ENCODE measurements at regions not wholly inside any gene's neighbourhood (a gene's known extent, or its start where the extent isn't known, plus 50 kb on each side); places are given as distances from the start of the nearest gene placed in this dataset.

DNA sequence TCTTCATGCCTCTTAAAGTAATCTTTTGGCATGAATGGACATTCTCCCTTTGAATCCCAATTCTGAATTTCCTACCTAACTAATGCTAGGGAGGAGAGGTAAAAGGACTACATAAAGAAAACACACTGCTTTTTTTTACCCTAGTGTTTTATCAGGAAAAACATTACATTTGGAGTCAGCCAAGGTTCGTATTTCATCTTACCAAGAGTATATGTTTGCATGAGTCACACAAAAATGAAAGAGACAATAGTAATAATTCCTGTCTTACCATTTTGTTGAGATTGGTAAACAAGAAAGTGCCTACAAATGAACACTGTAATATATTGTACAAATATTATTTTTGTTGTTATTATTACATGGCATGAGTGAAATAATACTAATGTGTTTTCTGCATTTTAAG lies 112.9 kb upstream of the WARS2 start:
- TF ChIP-seq, protein P1, sequence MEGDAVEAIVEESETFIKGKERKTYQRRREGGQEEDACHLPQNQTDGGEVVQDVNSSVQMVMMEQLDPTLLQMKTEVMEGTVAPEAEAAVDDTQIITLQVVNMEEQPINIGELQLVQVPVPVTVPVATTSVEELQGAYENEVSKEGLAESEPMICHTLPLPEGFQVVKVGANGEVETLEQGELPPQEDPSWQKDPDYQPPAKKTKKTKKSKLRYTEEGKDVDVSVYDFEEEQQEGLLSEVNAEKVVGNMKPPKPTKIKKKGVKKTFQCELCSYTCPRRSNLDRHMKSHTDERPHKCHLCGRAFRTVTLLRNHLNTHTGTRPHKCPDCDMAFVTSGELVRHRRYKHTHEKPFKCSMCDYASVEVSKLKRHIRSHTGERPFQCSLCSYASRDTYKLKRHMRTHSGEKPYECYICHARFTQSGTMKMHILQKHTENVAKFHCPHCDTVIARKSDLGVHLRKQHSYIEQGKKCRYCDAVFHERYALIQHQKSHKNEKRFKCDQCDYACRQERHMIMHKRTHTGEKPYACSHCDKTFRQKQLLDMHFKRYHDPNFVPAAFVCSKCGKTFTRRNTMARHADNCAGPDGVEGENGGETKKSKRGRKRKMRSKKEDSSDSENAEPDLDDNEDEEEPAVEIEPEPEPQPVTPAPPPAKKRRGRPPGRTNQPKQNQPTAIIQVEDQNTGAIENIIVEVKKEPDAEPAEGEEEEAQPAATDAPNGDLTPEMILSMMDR (IDR thresholded peaks at IDR 0.05; ENCODE audit: insufficient read depth, low read length), result no peak
- TF ChIP-seq, protein P2, sequence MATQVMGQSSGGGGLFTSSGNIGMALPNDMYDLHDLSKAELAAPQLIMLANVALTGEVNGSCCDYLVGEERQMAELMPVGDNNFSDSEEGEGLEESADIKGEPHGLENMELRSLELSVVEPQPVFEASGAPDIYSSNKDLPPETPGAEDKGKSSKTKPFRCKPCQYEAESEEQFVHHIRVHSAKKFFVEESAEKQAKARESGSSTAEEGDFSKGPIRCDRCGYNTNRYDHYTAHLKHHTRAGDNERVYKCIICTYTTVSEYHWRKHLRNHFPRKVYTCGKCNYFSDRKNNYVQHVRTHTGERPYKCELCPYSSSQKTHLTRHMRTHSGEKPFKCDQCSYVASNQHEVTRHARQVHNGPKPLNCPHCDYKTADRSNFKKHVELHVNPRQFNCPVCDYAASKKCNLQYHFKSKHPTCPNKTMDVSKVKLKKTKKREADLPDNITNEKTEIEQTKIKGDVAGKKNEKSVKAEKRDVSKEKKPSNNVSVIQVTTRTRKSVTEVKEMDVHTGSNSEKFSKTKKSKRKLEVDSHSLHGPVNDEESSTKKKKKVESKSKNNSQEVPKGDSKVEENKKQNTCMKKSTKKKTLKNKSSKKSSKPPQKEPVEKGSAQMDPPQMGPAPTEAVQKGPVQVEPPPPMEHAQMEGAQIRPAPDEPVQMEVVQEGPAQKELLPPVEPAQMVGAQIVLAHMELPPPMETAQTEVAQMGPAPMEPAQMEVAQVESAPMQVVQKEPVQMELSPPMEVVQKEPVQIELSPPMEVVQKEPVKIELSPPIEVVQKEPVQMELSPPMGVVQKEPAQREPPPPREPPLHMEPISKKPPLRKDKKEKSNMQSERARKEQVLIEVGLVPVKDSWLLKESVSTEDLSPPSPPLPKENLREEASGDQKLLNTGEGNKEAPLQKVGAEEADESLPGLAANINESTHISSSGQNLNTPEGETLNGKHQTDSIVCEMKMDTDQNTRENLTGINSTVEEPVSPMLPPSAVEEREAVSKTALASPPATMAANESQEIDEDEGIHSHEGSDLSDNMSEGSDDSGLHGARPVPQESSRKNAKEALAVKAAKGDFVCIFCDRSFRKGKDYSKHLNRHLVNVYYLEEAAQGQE (IDR thresholded peaks at IDR 0.05; ENCODE audit: insufficient replicate concordance, low read depth), result no peak
- TF ChIP-seq SPI1 (IDR thresholded peaks at IDR 0.05; ENCODE audit: borderline replicate concordance, low read depth), result no peak

All from HL-60 (cell line).